Effector CD4-positive, alpha-beta T cell (primary cell): ENCODE measurements at regions not wholly inside any gene's neighbourhood (a gene's known extent, or its start where the extent isn't known, plus 50 kb on each side); places are given as distances from the start of the nearest gene placed in this dataset.
"Not testable (repeated sequence)": the region's sequence is repeated elsewhere in the genome, so short reads cannot be mapped to it uniquely, and the experiment has no call there.

Source experiments
- DNase-seq: peaks from one replicate; pipeline ENCODE4 v3.0.0-alpha.2; 2020

DNA sequence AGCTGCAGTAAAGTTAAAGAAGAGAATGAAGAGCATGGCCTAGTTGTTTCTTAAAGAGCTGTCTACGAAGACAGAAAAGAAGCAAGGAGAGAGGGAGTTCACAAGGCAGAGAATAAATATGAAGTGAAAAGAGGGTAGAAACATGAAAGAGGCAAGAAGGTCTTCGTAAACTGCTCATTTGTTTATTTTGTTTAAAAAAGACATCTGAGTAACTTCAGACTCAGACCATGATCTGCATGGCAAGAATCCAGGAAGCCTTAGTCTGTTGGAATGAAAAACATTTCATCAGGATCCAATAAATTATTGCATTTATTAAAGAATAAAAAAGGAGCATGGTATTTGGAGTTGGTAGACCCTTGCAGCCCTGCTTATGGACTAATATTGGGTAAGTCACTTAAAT, 151.1 kb downstream of the SEM1 start:
- no peak for DNase-seq

DNA sequence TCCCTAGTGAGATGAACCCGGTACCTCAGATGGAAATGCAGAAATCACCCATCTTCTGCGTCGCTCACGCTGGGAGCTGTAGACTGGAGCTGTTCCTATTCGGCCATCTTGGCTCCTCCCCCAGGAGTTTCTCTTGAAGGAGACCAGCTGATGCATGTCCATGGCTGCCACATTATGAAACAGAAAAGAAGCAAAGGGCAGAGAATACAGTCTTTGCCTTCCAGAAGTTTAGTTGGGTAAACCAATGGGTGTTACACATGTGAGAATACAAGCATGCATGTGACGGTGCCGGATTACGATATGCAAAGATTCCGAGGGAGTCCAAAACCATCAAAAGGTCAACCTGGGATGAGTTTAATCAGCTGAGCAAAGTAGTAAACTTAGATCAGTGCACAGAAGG, 151.6 kb downstream of the SEM1 start:
- no peak for DNase-seq

DNA sequence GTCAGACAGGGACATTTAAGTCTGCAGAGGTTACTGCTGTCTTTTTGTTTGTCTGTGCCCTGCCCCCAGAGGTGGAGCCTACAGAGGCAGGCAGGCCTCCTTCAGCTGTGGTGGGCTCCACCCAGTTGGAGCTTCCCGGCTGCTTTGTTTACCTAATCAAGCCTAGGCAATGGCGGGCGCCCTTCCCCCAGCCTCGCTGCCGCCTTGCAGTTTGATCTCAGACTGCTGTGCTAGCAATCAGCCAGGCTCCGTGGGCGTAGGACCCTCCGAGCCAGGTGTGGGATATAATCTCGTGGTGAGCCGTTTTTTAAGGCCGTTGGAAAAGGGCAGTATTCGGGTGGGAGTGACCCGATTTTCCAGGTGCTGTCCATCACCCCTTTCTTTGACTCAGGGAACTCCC, 152.0 kb downstream of the SEM1 start:
- DNase-seq, result not testable (repeated sequence)

DNA sequence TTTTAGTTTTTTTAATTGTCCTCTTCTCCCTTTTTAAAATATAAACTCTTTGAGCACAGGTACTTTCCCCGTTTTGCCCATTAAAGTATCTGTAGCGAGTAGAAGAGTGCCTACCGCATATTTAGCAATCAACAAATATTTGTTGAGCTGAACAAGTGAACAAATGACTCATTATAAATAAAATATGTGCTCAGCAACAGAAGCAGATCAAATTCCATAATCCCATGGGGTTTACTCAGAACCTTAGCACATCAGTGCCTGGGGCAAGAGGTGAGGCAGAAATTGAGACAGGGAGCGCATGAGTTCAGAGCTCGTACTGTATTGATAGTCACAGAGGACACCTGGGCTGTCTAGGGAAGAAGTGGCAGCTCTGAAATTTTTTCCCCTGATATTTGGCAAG, 161.0 kb downstream of the SEM1 start:
- DNase-seq, result no peak

DNA sequence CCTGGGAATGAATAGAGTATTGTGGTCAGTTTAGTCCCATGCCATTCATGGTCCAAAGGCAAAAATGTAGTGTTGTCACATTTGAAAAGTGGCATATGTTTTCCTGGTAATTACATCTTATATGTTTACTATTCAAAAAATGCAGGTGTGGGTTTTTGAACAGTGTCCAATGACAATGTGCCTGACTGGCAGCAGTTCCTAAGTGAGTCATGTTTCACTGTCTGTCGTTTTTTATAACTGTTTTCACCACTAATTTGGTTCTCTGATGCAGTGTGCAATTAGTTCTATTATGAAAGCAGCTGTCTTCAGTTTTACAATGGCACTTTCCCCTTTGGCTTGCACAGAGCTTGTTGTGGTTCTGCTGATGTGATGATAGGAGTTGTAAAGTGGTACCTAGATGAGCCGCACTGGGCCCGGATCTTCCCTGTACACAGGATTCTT, 162.3 kb downstream of the SEM1 start:
- no peak for DNase-seq

DNA sequence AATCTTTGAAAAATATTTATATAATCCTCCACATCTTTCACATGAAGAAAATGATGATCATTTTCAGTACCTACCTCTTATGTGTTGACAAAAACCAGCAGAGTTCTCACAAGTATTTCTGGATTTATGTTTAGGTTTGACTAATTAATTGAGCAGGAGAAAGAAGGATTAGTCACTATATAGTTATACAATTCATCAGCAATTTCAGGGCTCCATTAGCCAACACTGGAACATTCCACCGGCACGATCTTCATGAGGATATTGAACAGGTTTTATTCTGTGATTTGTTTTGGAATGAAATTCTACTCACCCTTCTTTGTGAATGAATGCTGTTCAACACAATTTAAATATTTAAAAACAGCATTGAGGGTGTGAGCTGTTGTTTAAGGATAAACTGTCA, 163.2 kb downstream of the SEM1 start:
- no peak for DNase-seq

DNA sequence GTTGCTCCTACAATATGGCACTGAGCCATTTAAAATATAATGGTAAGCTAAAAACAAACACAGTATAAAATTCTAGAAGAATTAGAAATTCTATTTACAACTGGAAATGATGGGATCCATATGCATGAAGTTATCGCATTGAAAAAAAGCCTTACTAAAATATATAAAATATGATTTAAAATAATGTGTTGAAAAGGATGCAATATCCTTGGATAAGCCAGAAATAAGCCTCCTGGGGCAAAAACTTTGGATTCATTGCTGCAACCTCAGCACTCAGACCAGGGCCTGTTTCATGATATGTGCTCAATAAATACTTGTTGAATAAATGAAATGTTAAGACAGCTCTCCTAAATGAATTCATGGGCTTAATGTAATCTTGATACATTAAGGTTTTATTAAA, 170.2 kb downstream of the SEM1 start:
- DNase-seq, result no peak

DNA sequence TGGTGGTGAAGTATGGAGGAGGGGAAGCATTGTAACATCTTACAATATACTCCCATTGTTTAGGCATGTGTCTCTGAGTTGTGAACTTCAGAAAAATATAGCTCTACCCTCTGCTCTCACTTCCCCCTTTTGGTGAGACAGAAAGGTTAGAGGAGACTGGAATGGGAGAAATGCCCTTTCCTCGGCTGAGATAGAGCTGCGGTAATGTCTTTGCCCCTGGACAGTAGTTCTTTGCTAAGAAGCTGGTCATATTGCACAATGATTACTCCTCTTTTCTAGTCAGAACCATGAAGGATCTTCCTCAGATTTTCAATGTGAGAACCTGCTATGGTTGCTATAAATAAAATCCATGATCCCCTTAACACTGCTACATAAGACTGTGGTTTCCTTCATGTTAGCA, 171.0 kb downstream of the SEM1 start:
- DNase-seq, result no peak

DNA sequence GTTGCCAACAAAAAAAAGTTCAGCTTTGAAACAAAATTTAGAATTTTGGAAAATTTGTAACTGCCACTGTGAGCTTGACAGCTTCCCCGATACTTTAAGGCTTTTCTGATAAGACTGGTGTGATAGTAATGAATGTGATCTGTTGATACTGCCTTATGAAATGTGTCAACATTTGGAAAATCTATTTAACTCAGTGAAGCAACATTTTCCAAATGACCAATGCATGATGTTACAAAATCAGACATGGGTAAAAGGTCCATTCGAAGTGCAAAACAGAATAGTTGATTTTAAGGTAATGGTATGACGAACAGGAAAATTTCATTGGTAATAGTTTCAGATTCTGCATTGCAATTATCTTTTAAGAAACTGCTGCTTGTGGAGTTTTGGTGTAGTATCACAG, 175.4 kb downstream of the SEM1 start:
- DNase-seq, result no peak

DNA sequence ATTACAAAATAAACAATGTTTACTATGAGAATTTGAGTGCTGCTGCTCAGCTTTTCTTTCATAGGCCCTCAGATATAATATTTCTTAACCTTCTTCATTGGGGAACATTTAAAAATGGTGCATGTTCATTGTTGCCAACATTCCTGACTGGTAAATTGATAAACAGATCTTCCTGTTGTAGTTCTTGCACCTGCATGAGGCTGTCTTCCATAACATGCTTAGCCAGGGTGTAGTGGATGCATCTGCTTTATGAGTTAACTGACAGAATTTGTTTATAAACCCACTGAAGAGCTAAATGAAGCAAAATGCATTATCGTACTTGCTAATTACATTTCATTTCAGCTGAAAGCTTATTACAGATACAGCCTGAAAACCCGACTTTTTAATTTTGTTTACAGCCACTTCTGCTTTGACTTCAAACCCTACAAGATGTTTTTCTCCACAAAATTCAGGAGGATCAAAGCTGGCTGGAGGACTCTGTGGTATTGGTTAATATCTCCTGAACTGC, 177.2 kb downstream of the SEM1 start:
- DNase-seq, result no peak

DNA sequence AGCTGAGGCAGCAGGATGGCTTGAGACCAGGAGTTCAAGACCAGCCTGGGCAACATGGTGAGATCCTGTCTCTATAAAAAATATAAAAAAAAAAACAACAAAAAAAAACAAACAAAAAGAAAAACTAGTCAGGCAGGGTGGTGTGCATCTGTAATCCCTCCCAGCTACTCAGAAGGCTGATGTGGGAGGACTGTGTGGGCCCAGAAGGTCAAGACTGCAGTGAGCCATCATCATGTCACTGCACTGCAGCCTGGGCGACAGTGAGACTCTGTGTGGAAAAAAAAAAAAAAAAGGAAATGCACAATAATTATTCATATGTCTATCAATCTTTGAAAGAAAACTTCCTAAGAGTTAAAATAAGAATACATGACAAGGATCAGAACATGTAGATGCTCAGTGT, 178.3 kb downstream of the SEM1 start:
- no peak for DNase-seq

DNA sequence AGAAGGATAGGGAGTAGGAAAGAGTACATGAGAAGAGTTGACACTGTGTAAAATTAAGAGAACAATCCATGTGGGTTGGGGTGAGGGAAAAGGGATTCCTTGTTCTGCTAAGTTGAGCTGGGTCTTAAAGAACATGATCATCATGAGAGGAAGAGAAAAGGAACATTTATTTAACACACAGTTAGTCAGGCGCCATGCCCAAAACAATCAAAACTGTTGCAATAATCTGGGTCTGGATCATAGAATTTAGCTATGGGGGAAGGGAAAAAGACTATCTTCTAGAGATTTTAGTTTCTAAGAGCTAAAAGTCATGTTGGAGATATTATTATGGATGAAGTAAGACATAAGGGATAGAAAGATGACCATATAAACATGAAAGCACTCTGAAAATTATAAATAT, 178.9 kb downstream of the SEM1 start:
- DNase-seq, result no peak

DNA sequence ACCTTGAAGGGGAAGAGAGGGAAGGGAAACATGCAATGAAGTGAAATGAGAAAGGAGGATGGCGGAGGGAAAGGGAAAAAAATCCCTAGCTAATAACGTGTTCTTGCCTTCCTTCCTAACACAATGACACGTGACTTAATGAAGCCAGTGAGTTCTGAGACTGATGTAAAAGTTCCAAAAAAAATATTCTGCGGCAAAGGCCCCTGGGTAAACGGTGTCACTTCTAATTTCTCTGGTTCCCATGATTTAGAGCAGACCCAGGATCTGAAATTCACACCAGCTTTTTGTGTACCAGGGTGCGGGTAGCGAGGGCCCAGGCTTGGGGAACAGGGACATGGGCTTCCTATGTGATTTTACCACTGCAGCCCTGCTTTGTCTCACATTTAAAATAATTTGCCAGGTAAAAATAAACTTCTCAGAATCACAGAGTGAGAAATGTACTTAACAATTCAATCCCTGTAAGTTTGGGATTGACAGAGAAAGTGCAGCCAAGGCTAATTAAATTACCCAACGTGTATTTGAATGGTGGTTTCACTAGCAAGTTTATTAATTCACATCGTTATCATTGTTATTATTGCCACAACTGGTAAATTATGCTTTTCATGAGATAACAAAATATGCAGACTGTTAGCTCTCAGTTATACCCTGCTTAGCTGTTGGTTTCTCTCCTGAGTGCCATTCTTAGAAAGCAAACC, 182.4 kb downstream of the SEM1 start:
- no peak for DNase-seq

DNA sequence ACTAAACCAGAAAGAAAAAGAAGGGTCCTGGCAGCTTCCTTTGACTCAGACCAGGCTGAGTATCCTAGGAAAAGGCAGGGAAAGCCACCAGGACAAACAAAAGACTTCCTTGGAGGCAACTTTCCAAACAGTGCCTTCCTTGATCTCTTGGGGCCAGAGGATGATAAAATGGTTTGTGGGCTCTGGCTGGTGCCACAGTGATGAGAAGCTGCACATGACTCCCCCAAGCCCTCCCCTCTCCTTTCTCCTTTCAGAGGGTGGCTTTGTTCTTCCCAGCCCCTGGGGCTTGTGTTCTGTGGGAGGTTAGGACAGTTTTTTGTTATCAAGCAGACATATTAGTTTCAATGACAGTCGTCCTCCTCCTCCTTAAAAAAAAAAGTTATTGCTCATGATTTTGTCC, 183.2 kb downstream of the SEM1 start:
- no peak for DNase-seq

DNA sequence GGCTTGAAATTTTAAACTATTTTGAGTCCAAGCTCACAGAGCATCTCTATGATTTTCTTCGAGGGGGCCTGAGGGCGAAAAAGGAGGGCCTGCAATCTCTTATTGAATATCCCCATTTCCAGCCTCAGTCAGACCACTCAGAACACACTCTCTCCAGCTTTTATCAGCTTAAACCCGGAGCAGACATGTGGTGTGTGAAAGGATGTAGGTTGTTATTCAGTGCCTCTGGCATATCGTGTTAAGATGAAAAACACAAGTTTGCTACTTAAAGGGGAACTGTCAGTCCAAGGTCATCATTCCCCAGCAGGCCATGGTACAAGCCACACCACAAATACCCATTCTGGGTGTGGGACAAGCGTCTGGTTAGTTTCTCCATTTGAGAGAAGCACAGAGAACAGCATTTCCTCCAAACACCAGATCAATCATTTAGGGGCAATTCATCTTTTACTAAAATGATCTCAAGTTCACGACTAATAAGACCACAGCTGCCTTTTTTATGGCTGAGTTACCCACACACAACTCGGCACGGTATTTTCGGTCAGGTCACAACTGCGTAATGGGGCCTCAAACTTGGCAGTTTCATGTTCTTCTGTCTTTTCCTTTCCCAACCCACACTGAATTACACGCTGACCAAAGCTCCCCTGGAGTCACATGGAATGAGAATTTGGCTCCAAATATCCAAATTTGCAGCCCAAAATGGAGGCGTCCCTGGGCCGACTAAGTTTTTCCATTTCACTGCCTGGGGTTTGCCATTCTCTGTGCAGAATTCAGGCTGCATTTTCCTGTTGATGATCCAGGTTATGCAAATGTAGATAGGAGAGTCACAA, 188.4 kb downstream of the SEM1 start:
- no peak for DNase-seq

DNA sequence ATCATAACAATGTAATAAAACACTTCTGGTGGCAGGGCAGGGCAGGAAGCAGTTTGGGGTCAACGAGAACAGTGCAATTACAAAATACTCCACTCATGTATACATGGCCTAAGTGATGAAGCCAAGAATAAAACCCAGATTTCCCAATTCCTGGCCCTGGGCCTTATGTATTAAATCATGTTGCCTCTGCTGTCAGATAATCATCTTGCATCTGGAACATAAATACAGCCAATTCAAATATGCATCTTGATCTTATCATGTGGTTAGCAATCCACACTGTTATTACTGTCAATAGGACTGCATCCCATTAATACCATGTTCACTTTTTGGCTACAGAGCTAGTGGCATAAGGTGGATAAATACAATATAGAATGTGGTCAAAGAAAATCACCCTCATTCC, 186.5 kb upstream of the SLC25A13 start:
- no peak for DNase-seq

DNA sequence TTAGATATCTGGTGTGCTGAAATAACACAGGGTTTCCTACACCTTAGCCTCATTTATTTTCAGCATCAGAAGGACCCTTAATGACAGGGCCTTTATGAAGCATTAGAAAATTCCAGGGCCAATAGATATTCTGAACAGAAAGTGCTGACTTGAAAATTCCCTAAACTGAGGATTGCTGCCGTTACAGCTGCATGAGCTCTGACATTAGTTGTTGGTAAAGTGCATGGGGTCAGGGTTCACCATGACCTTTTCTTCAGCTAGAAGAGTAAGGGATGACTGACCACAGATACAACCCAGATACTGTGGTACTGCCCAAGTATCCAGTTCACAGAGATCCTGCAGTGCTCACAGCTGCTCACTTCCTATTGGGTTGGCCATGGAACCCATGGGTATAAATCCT, 181.7 kb upstream of the SLC25A13 start:
- DNase-seq, result no peak

DNA sequence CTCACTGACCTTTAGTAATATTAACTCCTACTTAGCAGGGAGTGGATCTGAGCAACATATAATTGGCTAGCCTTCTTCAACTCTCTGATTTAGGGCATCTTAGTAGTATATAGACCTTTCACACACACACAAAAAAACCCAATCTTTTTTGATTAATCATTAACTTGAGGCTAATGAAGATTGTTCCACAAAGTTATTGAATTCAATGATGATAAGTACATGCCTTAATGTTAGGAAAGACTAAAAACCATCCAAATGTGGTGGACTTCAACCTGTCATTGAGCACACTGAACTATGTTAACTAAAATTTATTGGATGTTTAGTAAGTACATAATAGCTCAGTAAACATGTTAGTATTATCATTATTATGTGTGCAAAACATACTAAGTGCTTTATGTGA, 179.4 kb upstream of the SLC25A13 start:
- DNase-seq, result no peak

DNA sequence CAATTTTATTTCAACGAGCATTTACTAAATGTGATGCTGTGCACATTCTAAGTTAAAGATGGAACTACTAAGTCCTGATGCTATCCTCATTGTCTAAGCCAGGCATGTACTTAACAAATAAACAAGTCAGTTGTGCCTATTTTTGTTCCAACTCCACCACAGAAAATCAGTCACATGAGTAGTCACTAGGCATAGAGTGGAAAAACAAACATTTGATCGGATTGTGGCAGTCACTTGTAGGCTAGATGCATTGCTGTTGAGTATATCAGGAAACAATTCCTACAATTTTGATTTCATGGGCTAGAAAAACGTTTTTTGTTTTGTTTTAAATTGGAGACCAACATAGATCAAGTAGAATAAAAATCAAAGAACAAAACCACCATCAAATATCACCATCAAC, 177.6 kb upstream of the SLC25A13 start:
- no peak for DNase-seq

DNA sequence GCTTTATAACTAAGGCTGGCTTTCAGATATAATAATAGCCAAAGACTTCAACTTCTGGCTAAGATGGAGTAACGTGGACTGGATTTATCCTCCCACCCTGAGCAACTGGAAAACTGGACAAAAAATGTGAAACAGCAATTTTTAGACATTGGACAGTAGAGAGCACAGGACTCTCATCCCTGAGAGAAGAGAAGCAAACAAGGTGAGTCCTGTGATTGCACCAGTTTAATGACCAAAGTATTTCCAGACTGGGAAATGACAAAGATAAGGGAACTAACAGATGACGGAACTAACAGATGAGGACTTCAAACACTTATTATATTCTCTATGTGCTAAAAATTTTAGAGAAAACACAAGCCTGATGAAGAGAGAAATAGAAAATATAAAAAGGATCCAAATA, 175.7 kb upstream of the SLC25A13 start:
- no peak for DNase-seq

DNA sequence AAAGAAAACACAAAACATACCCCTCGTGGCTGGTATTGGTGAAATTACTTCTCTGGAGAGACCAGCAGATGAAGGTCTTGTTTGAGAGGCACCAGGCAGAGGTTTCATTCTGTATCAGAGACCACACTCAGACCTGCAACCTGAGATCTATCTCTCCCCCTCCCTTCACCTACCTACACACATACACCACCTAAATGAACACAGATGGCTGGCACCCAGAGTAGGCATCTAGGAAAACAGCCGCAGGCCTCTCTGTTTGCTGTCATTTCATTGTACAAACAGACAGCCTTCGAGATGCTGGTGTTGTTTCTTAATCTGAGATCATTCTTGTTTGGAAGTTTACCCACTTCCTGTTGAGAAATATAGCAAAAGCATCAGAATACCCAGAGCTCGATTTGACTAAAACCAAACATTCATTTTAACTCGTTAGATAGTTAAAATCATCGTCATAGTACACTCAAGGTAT, 173.9 kb upstream of the SLC25A13 start:
- DNase-seq, result no peak

DNA sequence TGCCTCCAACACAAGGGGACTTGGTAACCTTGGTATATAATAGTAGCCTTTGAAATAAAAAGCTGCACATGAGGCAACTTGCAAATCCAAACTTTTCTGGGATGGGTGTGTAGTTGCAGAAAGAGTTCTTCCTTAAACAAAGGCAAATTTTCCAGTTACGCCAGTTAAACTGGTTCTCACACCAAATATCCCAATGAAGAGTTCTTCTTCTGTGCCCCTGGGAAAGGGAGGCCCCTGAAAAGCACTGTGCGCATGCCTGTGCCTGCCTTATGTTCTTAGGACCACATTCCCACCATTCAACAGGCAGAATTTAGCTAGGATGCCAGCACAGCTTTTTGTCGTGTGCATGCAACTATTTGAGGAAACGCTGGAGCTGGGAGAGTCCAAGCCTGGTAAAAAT, 164.8 kb upstream of the SLC25A13 start:
- DNase-seq, result no peak

DNA sequence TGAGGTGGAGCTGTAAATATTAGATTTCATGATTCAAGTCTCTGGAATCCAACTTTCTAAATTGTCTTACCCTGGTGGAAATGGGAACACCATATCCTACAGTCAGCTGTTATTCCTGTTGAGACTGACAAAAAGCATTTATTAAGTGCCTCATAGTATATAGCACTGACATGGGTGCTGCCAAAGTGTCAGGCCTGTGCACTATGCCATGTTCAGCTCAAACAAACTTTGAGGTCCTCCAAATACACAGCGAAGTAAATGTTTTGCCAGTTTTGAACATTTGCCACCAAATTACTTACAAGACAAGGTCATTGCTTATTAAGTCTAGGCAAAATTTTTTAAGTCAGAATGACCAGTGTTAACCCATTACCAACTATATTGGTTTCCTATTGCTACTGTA, 162.9 kb upstream of the SLC25A13 start:
- no peak for DNase-seq

DNA sequence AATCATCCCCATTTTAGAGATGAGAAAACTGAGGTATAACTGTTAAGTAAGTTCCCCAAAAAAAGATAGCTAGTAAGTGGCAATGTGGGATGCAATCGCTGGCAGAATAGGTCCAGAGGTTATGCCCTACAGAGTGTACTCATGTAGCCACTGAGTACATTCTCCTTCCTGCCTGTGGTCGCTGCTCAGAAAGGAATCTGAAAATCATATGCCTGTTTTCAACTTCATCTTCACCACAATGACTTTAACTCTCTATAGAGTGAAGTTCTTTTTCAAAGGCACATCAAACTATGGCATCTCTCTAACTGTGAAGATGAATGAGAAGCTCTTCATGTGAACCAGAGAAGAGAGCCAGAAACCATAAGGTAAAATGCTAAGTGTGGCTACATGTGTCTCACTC, 162.2 kb upstream of the SLC25A13 start:
- DNase-seq, result no peak
